Activated CD4-positive, alpha-beta T cell treated with anti-CD3 and anti-CD28 coated beads, Interleukin-2, amount 50 U/mL, for 24 hours (primary cell): ENCODE measurements at regions not wholly inside any gene's neighbourhood (a gene's known extent, or its start where the extent isn't known, plus 50 kb on each side); places are given as distances from the start of the nearest gene placed in this dataset.

Source experiments
- DNase-seq, 2 donors: peaks; one replicate each; pipeline ENCODE4 v3.0.0-alpha.2; 2020; ENCODE audit warnings: low read depth in 1 of 2, low spot score in 1 of 2

GRCh38 chr2:65799141-65799854 lies 366.9 kb upstream of the SPRED2 start:
- no peak for DNase-seq

- DNase-seq = no peak
Observed at GRCh38 chr2:65798641-65799040, 366.2 kb upstream of the SPRED2 start.

GRCh38 chr2:65794994-65795393 lies 362.6 kb upstream of the SPRED2 start:
- DNase-seq = no peak

- DNase-seq = no peak
Observed at GRCh38 chr2:65791404-65791975, 359.1 kb upstream of the SPRED2 start.

GRCh38 chr2:65790676-65790935 lies 358.2 kb upstream of the SPRED2 start:
- DNase-seq = no peak

GRCh38 chr2:65789923-65790675 lies 357.7 kb upstream of the SPRED2 start:
- no peak for DNase-seq

- no peak for DNase-seq
Observed at GRCh38 chr2:65788556-65788955, 356.2 kb upstream of the SPRED2 start.

- DNase-seq = no peak
Observed at GRCh38 chr2:65786765-65787164, 354.4 kb upstream of the SPRED2 start.

GRCh38 chr2:65786007-65786717 lies 353.8 kb upstream of the SPRED2 start:
- DNase-seq = no peak

GRCh38 chr2:65782996-65783650 lies 350.7 kb upstream of the SPRED2 start:
- no peak for DNase-seq

GRCh38 chr2:65782186-65782585 lies 349.8 kb upstream of the SPRED2 start:
- no peak for DNase-seq

- no peak for DNase-seq
Observed at GRCh38 chr2:65781756-65782155, 349.4 kb upstream of the SPRED2 start.

GRCh38 chr2:65779021-65779420 lies 346.6 kb upstream of the SPRED2 start:
- no peak for DNase-seq

- no peak for DNase-seq
Observed at GRCh38 chr2:65778137-65778536, 345.7 kb upstream of the SPRED2 start.

GRCh38 chr2:65775839-65776238 lies 343.4 kb upstream of the SPRED2 start:
- no peak for DNase-seq

GRCh38 chr2:65767946-65768345 lies 335.5 kb upstream of the SPRED2 start:
- DNase-seq = no peak

GRCh38 chr2:65766768-65767267 lies 334.4 kb upstream of the SPRED2 start:
- DNase-seq = no peak

GRCh38 chr2:65765376-65765775 lies 333.0 kb upstream of the SPRED2 start:
- no peak for DNase-seq

- no peak for DNase-seq
Observed at GRCh38 chr2:65762068-65762467, 329.7 kb upstream of the SPRED2 start.

GRCh38 chr2:65754219-65754618 lies 321.8 kb upstream of the SPRED2 start:
- no peak for DNase-seq

- no peak for DNase-seq
Observed at GRCh38 chr2:65751408-65751807, 319.0 kb upstream of the SPRED2 start.
